ENCODE measurements at regions not wholly inside any gene's neighbourhood (a gene's known extent, or its start where the extent isn't known, plus 50 kb on each side); places are given as distances from the start of the nearest gene placed in this dataset.

DNA sequence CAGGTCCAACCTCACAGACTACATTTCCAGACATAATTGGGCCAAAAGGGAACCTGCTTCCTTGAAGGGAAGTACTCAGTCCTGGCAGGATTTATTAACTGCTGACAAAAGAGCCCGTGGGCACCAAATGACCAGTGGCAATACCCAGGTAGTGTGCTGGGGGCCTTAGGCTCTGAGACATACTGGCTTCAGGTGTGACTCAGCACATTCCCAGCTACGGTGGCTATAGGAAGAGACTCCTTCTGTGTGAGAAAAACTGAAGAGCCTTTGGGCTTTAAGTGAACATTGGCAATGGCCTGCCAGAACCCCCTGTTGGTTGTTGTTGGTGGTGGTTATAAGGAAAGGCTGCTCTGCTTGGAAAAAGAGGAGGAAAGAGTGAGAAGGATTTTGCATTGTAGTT lies 401.8 kb downstream of the KCNJ3 start:
- no peak for DNase-seq

- DNase-seq, result no peak
Measured at GRCh38 chr2:155099784-155100183, 401.3 kb downstream of the KCNJ3 start.

DNA sequence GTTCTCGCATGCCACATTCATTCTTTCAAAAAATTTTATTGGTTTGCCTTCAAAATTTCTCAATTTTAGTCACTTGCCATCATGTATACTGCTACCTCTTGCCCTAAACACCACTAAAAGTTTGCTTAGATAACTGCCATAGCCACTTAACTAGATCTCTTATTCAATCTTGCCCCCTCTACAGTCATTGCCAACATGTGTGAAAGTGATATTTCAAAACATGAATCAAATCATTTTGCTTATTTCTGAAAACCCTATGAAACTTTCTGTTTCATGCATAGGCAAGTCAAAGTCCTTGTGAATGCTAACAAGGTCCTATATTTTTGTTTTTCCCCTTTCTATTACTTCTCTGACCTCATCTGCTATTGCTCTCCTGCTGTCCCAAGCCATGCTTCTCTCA lies 397.1 kb downstream of the KCNJ3 start:
- no peak for DNase-seq

DNA sequence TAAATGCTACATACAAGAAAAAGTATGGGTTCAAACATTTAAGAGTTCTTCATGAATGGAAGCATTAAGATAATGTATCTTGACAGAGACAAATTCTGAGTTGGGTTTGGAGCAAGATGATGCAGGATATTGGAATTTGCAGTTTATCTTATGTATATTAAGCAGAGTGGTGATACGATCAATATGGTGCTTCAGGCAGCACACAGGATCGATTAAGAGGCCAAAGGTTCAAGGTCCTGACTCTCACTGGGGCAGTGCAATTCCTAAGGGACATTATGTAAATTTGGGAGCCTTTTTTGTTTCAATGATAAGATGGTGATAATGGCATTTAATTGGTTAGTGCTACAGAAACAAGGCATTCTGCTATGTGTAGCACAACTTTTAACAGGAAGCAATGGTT lies 381.9 kb downstream of the KCNJ3 start:
- DNase-seq, result no peak

DNA sequence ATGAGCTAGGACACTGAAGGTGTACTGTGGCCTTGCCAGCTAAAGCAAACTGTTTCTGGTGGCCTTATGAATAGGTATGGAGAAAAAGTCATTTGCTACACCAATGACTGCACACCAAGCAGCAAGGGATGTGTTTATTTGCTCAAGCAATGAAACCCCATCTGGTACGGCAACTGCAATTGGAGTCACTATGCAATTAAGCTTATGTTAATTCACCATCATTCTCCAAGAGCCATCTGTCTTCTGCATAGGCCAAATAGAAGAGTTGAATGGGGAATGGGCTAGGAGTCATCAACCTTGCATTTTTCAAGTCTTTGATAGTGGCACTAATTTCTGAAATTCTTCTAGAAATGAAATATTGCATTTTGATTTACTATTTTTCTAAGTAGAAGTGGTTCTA lies 372.0 kb downstream of the KCNJ3 start:
- no peak for DNase-seq

DNA sequence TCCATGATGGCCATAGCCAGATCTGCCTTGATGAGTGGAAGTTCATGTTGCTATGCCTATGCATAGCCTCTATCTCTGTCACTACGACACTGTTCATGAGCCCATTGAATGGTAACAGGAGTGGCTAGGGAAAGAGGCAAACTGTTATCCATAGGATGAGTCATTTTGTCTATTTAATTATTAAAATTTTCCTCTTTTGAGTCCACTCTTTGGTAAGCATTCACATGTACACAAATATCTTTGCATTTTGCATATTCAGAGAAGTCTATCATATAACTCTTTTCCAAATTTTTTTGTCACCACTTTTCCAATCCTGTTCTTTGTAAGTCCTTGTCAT lies 364.4 kb downstream of the KCNJ3 start:
- DNase-seq, result no peak

DNA sequence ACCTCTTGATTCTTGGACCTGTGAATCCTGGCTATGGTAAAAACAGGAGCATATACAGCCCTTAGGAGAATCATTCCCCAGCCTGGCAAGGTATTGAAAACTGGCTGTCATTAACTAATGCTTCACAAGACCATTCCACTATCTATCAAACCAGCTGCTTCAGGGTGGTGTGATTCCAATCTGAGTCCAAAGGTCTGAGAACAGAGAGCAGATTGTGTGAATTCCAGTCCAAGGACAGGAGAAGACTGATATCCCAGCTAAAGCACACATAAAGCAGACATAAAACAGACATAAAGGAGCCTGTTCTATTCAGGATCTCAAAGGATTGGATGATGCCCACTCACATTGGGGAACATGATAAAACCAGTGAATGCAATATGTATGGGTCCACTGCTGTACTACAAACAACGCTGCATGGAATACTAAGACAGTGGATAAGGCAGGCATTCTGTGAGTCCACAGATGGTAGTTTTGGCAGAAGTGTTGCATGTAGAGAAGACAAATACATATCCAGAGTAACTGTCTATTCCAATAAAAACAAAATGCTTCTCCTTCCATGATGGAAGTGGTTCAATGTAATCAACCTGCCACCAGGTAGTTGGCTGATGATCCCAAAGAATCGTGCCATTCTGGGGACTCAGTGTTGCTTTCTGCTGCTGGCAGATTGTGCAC lies 363.9 kb downstream of the KCNJ3 start:
- DNase-seq, result no peak

DNA sequence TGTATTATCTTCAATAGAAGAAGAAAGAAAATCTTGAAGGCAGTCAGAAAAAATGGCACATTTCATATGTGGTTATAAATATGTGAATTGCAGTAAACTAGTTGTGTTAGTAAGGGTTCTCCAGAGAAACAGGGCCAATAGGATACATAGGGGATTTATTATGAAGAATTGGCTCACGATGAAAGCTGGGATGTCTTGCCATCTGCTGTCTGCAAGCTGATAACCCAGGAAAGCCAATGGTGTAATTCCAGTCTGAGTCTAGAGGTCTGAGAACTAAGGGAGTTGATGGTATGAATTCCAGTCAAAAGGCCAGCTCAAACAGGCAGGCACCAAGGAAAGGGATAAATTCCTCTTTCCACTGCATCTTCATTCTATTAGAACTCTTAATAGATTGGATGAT lies 362.4 kb downstream of the KCNJ3 start:
- no peak for DNase-seq

DNA sequence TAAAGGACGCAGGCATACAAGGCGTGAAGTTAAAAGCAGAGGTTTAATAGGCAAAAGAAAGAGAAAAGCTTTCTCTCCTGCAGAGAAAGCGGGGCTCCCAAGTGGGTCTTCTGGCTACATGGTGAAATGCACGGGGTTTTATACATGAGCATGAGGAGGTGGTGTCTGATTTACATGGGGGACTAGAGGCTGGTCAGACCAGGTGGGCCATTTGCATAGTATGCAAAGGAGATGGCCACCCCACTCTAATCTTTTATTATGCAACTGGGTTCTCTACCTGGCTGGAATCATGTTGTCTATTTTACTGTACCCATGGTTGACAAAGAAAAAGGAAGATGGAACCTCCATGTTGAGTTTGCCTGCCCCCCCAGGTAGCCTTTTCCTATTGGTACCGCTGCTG lies 356.2 kb downstream of the KCNJ3 start:
- no peak for DNase-seq

- no peak for DNase-seq
Measured at GRCh38 chr2:155043097-155043496, 344.6 kb downstream of the KCNJ3 start.

DNA sequence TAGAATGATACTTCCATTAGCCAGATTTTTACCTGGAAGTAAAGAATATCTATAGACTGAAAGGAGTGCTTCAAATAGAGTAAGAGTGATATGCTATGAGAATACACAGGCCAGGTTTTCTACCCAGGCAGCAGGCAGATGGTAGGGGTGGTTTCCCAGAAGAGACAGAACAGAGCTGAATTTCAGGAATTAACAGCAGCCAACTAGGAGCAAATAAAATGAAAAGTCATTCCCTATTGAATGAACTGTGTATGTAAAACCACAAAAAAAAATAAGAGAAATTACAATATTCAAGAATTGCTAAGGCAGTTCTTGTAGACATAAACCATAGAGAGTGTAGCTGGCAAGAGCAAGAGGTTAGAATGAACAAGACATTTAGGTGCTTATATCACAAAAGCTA lies 336.8 kb downstream of the KCNJ3 start:
- DNase-seq, result no peak

DNA sequence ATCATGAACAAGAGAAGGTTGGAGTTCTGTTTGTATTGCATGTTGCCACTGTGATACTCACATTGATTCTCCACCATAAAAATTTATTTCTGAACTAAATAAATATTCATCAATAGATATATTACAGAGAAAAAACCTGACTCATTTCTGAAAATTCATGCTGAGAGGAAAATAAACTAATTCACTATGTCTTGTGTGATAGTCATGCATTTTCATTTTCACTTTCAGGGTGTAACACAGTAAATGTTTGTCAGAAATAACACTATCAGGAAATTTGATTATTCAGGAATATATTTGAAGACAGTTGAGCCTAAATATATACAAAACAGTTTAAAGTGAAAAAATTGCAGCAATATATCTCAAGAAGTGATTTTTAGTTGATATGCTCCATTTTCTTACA lies 335.2 kb downstream of the KCNJ3 start:
- no peak for DNase-seq

- DNase-seq, result no peak
Measured at GRCh38 chr2:155030296-155030695, 331.8 kb downstream of the KCNJ3 start.

GRCh38 chr2:155026651-155027174 lies 328.2 kb downstream of the KCNJ3 start:
- DNase-seq, result no peak

GRCh38 chr2:155023674-155024073 lies 325.2 kb downstream of the KCNJ3 start:
- DNase-seq, result no peak

GRCh38 chr2:155022531-155022930 lies 324.0 kb downstream of the KCNJ3 start:
- no peak for DNase-seq

GRCh38 chr2:155021618-155022017 lies 323.1 kb downstream of the KCNJ3 start:
- no peak for DNase-seq

GRCh38 chr2:155020246-155020645 lies 321.8 kb downstream of the KCNJ3 start:
- no peak for DNase-seq

DNA sequence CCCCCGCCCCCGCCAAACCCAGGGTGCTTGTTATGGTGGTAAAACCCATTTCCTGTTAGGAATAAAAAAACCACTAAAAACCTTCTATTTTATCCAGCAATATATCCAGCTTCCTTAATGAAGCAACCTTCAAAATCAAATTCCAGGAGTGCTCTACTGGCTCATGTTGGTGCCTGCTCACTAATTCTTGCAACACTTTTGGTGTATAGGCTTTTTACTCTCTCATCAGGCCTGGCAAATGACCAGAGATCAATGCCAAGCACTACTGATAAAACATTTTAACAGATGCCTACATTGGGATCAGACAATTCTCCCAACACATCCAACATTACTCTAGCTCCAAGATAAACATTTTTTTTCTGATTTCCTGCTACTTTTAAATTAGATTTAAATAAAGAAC lies 312.4 kb downstream of the KCNJ3 start:
- DNase-seq, result no peak

DNA sequence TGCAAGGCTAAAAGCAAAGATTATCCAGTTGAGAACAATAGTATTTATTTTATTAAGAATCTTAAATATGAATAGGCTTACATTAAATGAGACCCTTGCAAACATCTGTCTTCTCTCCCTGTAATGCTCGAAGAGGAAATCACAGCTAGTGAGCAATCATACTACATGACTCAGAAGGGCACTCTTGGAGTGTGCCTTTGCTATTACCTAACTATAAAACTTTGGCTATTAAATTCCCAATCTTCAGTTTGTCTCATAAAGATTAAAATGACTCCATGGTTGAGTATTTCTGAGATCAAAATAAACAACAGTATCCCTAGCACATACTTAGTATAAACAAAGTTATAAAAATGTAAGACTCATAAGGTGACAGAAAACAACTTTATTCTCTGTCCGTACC lies 296.9 kb downstream of the KCNJ3 start:
- no peak for DNase-seq

GRCh38 chr2:154992826-154993225 lies 294.3 kb downstream of the KCNJ3 start:
- peak; percentile 2 for DNase-seq

DNA sequence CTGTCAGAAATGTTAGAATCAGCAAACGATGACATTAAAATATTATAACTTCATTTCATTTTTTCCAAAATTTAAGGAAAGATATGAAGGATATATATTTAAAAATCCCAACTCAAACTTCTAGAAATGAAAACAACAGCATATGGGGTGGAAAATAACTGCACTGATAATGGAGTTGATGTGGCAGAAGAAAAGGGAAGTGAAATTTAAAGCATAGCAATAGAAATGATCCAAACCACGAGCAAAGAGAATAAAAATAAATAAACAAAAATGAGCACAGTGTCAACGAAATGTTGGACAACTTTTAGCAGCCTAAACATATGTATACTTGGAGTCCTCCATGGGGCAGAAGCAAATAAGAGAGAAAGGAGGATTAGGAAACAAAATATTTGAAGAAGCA lies 280.2 kb downstream of the KCNJ3 start:
- DNase-seq, result no peak

GRCh38 chr2:154978244-154978643 lies 279.7 kb downstream of the KCNJ3 start:
- no peak for DNase-seq

DNA sequence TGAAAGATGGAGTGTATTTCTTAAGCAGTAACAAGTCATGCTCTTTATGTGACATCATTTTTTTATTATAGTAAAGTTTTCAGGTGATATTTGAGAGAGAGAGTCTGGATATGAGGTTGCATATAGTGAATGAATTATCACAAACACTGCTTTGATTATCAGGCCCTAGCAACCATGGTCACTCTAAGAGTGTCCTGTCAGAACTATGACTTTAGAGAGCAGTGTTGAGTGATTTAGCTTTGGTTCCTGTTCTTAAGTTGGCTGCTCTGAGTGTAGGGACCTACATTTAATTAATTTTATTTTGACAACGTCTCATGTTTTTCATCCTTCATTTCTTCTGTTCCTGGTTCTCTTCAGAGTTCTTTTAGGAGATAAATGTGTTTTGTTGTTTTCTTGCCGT lies 275.5 kb downstream of the KCNJ3 start:
- no peak for DNase-seq

DNA sequence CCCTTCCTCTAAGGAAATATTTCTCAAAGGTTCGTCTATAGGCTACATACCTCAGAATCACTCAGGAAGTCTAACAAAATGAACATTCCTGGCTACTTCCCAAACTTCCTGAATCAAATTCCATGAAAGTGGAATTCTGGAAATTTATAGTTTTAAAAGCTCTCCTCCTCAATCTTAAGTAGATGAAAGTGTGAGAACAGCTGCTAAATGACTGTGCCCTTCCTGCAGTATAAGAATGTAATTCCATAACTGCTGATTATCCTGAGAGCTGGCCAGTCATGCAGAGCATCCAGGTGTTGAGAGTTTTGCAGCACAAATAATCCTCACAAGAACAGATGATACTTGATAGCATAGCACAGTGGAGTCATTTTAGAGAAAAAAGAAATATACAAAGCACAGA lies 265.0 kb downstream of the KCNJ3 start:
- no peak for DNase-seq

GRCh38 chr2:154961676-154962075 lies 263.2 kb downstream of the KCNJ3 start:
- no peak for DNase-seq

Measured in NCI-H1092 (cell line).